ENCODE measurements at regions not wholly inside any gene's neighbourhood (a gene's known extent, or its start where the extent isn't known, plus 50 kb on each side); places are given as distances from the start of the nearest gene placed in this dataset.
"Not testable (repeated sequence)": the region's sequence is repeated elsewhere in the genome, so short reads cannot be mapped to it uniquely, and the experiment has no call there.

- DNase-seq, result no peak
Observed at GRCh38 chr4:128688033-128688721, 121.3 kb upstream of the JADE1 start.

GRCh38 chr4:128686810-128687209 lies 122.7 kb upstream of the JADE1 start:
- DNase-seq, result no peak

- no peak for DNase-seq
Observed at GRCh38 chr4:128686032-128686465, 123.5 kb upstream of the JADE1 start.

- no peak for DNase-seq
Observed at GRCh38 chr4:128684016-128684415, 125.5 kb upstream of the JADE1 start.

GRCh38 chr4:128682942-128683666 lies 126.4 kb upstream of the JADE1 start:
- no peak for DNase-seq

GRCh38 chr4:128676095-128676494 lies 133.4 kb upstream of the JADE1 start:
- no peak for DNase-seq

- no peak for DNase-seq
Observed at GRCh38 chr4:128675083-128675482, 134.4 kb upstream of the JADE1 start.

GRCh38 chr4:128673159-128673558 lies 136.3 kb upstream of the JADE1 start:
- not testable (repeated sequence) for DNase-seq

GRCh38 chr4:128672596-128672995 lies 136.9 kb upstream of the JADE1 start:
- not testable (repeated sequence) for DNase-seq

- no peak for DNase-seq
Observed at GRCh38 chr4:128670513-128670912, 139.0 kb upstream of the JADE1 start.

- no peak for DNase-seq
Observed at GRCh38 chr4:128668566-128668965, 140.9 kb upstream of the JADE1 start.

- DNase-seq, result no peak
Observed at GRCh38 chr4:128665514-128665913, 144.0 kb upstream of the JADE1 start.

- no peak for DNase-seq
Observed at GRCh38 chr4:128663325-128663724, 146.2 kb upstream of the JADE1 start.

GRCh38 chr4:128661479-128661878 lies 148.0 kb upstream of the JADE1 start:
- DNase-seq, result no peak

GRCh38 chr4:128660361-128661215 lies 148.9 kb upstream of the JADE1 start:
- DNase-seq, result no peak

GRCh38 chr4:128658214-128658631 lies 151.3 kb upstream of the JADE1 start:
- DNase-seq, result no peak

- DNase-seq, result no peak
Observed at GRCh38 chr4:128657638-128658037, 151.9 kb upstream of the JADE1 start.

GRCh38 chr4:128654465-128654864 lies 155.0 kb upstream of the JADE1 start:
- no peak for DNase-seq

GRCh38 chr4:128653527-128654444 lies 155.7 kb upstream of the JADE1 start:
- DNase-seq, result no peak

- no peak for DNase-seq
Observed at GRCh38 chr4:128649575-128650205, 159.8 kb upstream of the JADE1 start.

GRCh38 chr4:128649161-128649560 lies 160.3 kb upstream of the JADE1 start:
- DNase-seq, result no peak

GRCh38 chr4:128648021-128648420 lies 161.5 kb upstream of the JADE1 start:
- DNase-seq, result no peak
